Lung (tissue), 11 donors: ENCODE measurements at regions not wholly inside any gene's neighbourhood (a gene's known extent, or its start where the extent isn't known, plus 50 kb on each side); places are given as distances from the start of the nearest gene placed in this dataset.
A peak's percentile ranks its signal among the peaks of the same experiment; 100 is the strongest.

Experiments
- ATAC-seq: fragments of 200-7000 bp; cut with Tn5 transposase; one replicate; pipeline ENCODE4 v1.9.1; 2020; ENCODE audit warnings: moderate number of reproducible peaks; ENCODE audit not compliant: insufficient read depth, low FRiP score
- DNase-seq, 3 donors: peaks; one replicate each; pipeline ENCODE4 v3.0.0-alpha.2; 2013 to 2017
- H3K27ac ChIP-seq, 2 donors: one replicate each; pipeline ENCODE4 v1.5.1; 2013; ENCODE audit warnings: mild to moderate bottlenecking in 2 of 2, moderate library complexity in 2 of 2, control low read depth in 1 of 2, inconsistent platforms in 1 of 2, low read depth in 1 of 2, low read length in 1 of 2
- H3K27me3 ChIP-seq, 3 donors: one replicate each; pipeline ENCODE4 v1.5.1; 2013; ENCODE audit warnings: low read length in 2 of 3; ENCODE audit not compliant: control insufficient read depth in 3 of 3, insufficient read depth in 3 of 3
- H3K36me3 ChIP-seq, 4 donors: one replicate each; pipeline ENCODE4 v1.5.1; 2013; ENCODE audit warnings: low read length in 4 of 4, mild to moderate bottlenecking in 1 of 4, moderate library complexity in 1 of 4; ENCODE audit not compliant: control insufficient read depth in 4 of 4, insufficient read depth in 4 of 4
- H3K4me1 ChIP-seq, 5 donors: one replicate each; pipeline ENCODE4 v1.5.1; 2013; ENCODE audit warnings: low read length in 5 of 5, mild to moderate bottlenecking in 2 of 5, moderate library complexity in 1 of 5; ENCODE audit not compliant: control insufficient read depth in 5 of 5, insufficient read depth in 5 of 5
- H3K4me3 ChIP-seq: one replicate; pipeline ENCODE4 v1.5.1; 2013; ENCODE audit warnings: mild to moderate bottlenecking, control low read depth, moderate library complexity
- H3K9ac ChIP-seq, 2 donors: one replicate each; pipeline ENCODE4 v1.5.1; 2013; ENCODE audit warnings: low read length in 2 of 2, control low read depth in 1 of 2; ENCODE audit not compliant: insufficient read depth in 1 of 2
- H3K9me3 ChIP-seq, 4 donors: one replicate each; pipeline ENCODE4 v1.5.1; 2013; ENCODE audit warnings: low read length in 3 of 4, mild to moderate bottlenecking in 1 of 4, moderate library complexity in 1 of 4; ENCODE audit not compliant: control insufficient read depth in 4 of 4, insufficient read depth in 3 of 4
- WGBS, 2 donors: extraction: QIAGEN DNeasy Blood & Tissue Kit; methylation state at CpG; one replicate each; pipeline ENCODE4 v1.1.7; 2013; 5-methylcytosine and 5-hydroxymethylcytosine counted together
- TF ChIP-seq, protein P1 (sequence below): IDR thresholded peaks from 2 replicates; pipeline ENCODE4 v1.5.1; 2012; ENCODE audit warnings: mild to moderate bottlenecking; ENCODE audit errors: control extremely low read depth, extremely low read depth
- donor health status: control.
- donor health status: control.
- donor health status: Bipolar disorder and iron deficiency.
- donor health status: healthy.
- donor health status: DM: yes; HTN: yes; CAD: no.

GRCh38 chr3:148077965-148078364 is 619.7 kb upstream of the AGTR1 start:
- no peaks in the 10 kb centered on the region for H3K9me3 ChIP-seq
- peaks cover 0 to 10% (median 0%) of the 10 kb centered on the region in 5 donors for H3K4me1 ChIP-seq
- DNase-seq (no peak), ATAC-seq (no peak)
- H3K4me3 ChIP-seq: no peak overlapping the region
- 75 to 76% methylated on average over 2 of the region's 2 CpGs for WGBS, 2 donors
- H3K36me3 ChIP-seq: no peaks in the 10 kb centered on the region
- peaks cover 0 to 2% (median 2%) of the 10 kb centered on the region in 3 donors for H3K27me3 ChIP-seq
- no peak overlapping the region for H3K9ac ChIP-seq
- no peak overlapping the region for H3K27ac ChIP-seq
- TF ChIP-seq, protein P1, sequence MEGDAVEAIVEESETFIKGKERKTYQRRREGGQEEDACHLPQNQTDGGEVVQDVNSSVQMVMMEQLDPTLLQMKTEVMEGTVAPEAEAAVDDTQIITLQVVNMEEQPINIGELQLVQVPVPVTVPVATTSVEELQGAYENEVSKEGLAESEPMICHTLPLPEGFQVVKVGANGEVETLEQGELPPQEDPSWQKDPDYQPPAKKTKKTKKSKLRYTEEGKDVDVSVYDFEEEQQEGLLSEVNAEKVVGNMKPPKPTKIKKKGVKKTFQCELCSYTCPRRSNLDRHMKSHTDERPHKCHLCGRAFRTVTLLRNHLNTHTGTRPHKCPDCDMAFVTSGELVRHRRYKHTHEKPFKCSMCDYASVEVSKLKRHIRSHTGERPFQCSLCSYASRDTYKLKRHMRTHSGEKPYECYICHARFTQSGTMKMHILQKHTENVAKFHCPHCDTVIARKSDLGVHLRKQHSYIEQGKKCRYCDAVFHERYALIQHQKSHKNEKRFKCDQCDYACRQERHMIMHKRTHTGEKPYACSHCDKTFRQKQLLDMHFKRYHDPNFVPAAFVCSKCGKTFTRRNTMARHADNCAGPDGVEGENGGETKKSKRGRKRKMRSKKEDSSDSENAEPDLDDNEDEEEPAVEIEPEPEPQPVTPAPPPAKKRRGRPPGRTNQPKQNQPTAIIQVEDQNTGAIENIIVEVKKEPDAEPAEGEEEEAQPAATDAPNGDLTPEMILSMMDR: no peak

DNA sequence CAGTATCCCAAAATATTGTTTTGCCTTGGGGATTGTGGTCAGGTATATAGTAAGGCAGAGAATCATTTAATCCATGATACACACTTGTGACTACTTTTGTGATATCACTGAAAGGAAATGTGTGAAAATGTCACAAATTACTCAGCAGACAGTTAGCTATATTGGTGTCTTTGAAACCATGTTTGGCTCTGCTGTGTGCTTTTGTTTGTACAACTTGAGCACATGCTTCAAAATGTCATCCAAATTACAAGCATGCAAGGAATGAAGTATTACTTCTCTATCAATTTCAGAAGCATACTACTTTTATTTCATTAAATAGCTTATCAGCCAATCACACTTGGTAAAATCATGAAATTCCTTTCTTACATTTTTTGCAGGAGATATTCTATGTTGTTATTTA is 619.0 kb upstream of the AGTR1 start:
- H3K4me1 ChIP-seq: peaks cover 0 to 16% (median 0%) of the 10 kb centered on the region in 5 donors
- DNase-seq (no peak), ATAC-seq (no peak)
- H3K27me3 ChIP-seq: peaks cover 0 to 2% (median 2%) of the 10 kb centered on the region in 3 donors
- no peak overlapping the region for H3K4me3 ChIP-seq
- H3K9me3 ChIP-seq: no peaks in the 10 kb centered on the region
- TF ChIP-seq, protein P1: no peak
- no peak overlapping the region for H3K27ac ChIP-seq
- H3K9ac ChIP-seq: no peak overlapping the region
- H3K36me3 ChIP-seq: no peaks in the 10 kb centered on the region

GRCh38 chr3:148079370-148079769 is 618.3 kb upstream of the AGTR1 start:
- WGBS, 2 donors: 71 to 83% methylated on average over 6 of the region's 6 CpGs
- Histone ChIP-seq H3K4me3 (no peak overlapping the region), H3K4me1 (peaks cover 0 to 12% (median 0%) of the 10 kb centered on the region in 5 donors), H3K36me3 (no peaks in the 10 kb centered on the region), H3K9ac (no peak overlapping the region), H3K9me3 (no peaks in the 10 kb centered on the region), H3K27ac (no peak overlapping the region), H3K27me3 (peaks cover 0 to 2% (median 2%) of the 10 kb centered on the region in 3 donors)
- DNase-seq (peak in 2 of 3 donors; percentile 16 to 32), ATAC-seq (no peak)
- TF ChIP-seq, protein P1: no peak

- Histone ChIP-seq H3K4me3 (no peak overlapping the region), H3K36me3 (no peaks in the 10 kb centered on the region), H3K9me3 (no peaks in the 10 kb centered on the region), H3K4me1 (peaks cover 0 to 12% (median 0%) of the 10 kb centered on the region in 5 donors), H3K27ac (no peak overlapping the region), H3K27me3 (peaks cover 0 to 2% (median 0%) of the 10 kb centered on the region in 3 donors), H3K9ac (no peak overlapping the region)
- ATAC-seq: no peak
- no peak for DNase-seq
- 96 to 98% methylated on average over 1 of the region's 1 CpG for WGBS, 2 donors
- TF ChIP-seq, protein P1: no peak
Measured at GRCh38 chr3:148081926-148082325, 615.8 kb upstream of the AGTR1 start.
